ENCODE measurements at regions not wholly inside any gene's neighbourhood (a gene's known extent, or its start where the extent isn't known, plus 50 kb on each side); places are given as distances from the start of the nearest gene placed in this dataset.

GRCh38 chr6:14734416-14735340 lies 511.2 kb upstream of the JARID2 start:
- no peak for DNase-seq

- no peak for DNase-seq
These were observed 509.8 kb upstream of the JARID2 start for GRCh38 chr6:14735956-14736486.

GRCh38 chr6:14736554-14736953 lies 509.3 kb upstream of the JARID2 start:
- no peak for DNase-seq

- DNase-seq, result no peak
These were observed 507.4 kb upstream of the JARID2 start for GRCh38 chr6:14738497-14738896.

GRCh38 chr6:14738933-14739332 lies 506.9 kb upstream of the JARID2 start:
- DNase-seq, result peak; percentile 34

- DNase-seq, result no peak
These were observed 506.0 kb upstream of the JARID2 start for GRCh38 chr6:14739827-14740226.

- DNase-seq, result no peak
These were observed 503.7 kb upstream of the JARID2 start for GRCh38 chr6:14742171-14742570.

- no peak for DNase-seq
These were observed 503.2 kb upstream of the JARID2 start for GRCh38 chr6:14742680-14743079.

GRCh38 chr6:14743144-14743473 lies 502.8 kb upstream of the JARID2 start:
- DNase-seq, result no peak

- DNase-seq, result peak; percentile 48
These were observed 502.2 kb upstream of the JARID2 start for GRCh38 chr6:14743474-14744211.

GRCh38 chr6:14744212-14744556 lies 501.7 kb upstream of the JARID2 start:
- DNase-seq, result no peak

GRCh38 chr6:14746139-14746837 lies 499.6 kb upstream of the JARID2 start:
- no peak for DNase-seq

GRCh38 chr6:14747881-14748520 lies 497.9 kb upstream of the JARID2 start:
- DNase-seq, result no peak

GRCh38 chr6:14748679-14749078 lies 497.2 kb upstream of the JARID2 start:
- DNase-seq, result no peak

GRCh38 chr6:14750059-14750661 lies 495.7 kb upstream of the JARID2 start:
- no peak for DNase-seq

- no peak for DNase-seq
These were observed 494.2 kb upstream of the JARID2 start for GRCh38 chr6:14751645-14752175.

- DNase-seq, result no peak
These were observed 490.9 kb upstream of the JARID2 start for GRCh38 chr6:14754751-14755513.

GRCh38 chr6:14756340-14756739 lies 489.5 kb upstream of the JARID2 start:
- no peak for DNase-seq

- DNase-seq, result no peak
These were observed 488.9 kb upstream of the JARID2 start for GRCh38 chr6:14757014-14757413.

GRCh38 chr6:14757418-14757817 lies 488.5 kb upstream of the JARID2 start:
- DNase-seq, result no peak
